Loucy (cell line): ENCODE measurements at regions not wholly inside any gene's neighbourhood (a gene's known extent, or its start where the extent isn't known, plus 50 kb on each side); places are given as distances from the start of the nearest gene placed in this dataset.

Experiments
- EZH2phosphoT487 ChIP-seq: fragments of 200-600 bp; IDR thresholded peaks from 2 replicates; pipeline ENCODE4 v1.6.1; 2018; ENCODE audit warnings: antibody characterized with exemption, mild to moderate bottlenecking, moderate library complexity, borderline replicate concordance
- TF ChIP-seq, protein P1 (sequence below): fragments of 200-600 bp; sonication (generic); conservative IDR thresholded peaks from 2 replicates; pipeline ENCODE4 v1.5.1; 2014; ENCODE audit warnings: mild to moderate bottlenecking, antibody characterized with exemption, low read length

DNA sequence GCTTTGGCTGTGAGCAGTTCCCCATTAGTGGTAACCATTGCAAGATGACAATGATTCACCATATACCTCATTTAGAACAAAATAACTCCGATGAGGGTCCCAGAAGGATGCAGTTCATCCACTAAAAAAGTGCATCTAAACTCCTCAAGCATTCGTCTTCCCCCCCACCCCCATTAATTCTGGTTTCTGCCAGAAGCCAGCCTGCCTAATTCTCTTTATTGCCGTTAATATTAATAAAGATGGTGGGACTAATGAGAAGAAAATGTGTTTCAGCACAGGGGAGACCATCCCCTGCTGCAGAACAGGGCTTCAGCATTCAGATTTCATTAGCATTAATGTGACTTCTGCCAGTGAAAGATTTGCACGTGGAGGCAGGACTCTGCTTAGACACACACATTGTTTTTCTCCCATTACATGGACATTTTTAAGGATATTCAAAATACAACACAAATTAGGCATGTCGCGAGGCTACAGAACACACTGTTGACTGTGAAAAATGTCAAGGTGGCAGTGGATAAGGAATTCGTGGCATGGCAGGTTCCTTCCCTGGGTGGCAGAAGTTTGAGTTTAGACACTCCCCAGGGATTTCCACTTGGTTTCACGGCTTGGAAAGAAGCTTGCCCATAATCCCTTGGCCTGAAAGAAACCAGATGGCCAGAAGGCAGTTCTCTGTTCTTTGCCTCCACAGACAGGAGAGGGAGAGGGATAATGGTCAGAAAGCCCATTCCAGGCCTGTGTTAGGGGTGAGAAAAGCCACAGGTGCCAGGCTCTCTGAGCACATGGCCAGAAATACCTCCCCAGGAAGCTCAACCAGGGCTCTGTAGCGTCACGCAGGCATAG is 236.5 kb downstream of the FOXO1 start:
- TF ChIP-seq, protein P1, sequence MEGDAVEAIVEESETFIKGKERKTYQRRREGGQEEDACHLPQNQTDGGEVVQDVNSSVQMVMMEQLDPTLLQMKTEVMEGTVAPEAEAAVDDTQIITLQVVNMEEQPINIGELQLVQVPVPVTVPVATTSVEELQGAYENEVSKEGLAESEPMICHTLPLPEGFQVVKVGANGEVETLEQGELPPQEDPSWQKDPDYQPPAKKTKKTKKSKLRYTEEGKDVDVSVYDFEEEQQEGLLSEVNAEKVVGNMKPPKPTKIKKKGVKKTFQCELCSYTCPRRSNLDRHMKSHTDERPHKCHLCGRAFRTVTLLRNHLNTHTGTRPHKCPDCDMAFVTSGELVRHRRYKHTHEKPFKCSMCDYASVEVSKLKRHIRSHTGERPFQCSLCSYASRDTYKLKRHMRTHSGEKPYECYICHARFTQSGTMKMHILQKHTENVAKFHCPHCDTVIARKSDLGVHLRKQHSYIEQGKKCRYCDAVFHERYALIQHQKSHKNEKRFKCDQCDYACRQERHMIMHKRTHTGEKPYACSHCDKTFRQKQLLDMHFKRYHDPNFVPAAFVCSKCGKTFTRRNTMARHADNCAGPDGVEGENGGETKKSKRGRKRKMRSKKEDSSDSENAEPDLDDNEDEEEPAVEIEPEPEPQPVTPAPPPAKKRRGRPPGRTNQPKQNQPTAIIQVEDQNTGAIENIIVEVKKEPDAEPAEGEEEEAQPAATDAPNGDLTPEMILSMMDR, result no peak
- TF ChIP-seq EZH2phosphoT487, result no peak
